MCF 10A (cell line): ENCODE measurements at regions not wholly inside any gene's neighbourhood (a gene's known extent, or its start where the extent isn't known, plus 50 kb on each side); places are given as distances from the start of the nearest gene placed in this dataset.

Source experiments
- BruUV-seq: library from RNA; stranded (reverse); fragments of 400-500 nt; replicated peaks from 2 replicates; lab custom pipeline; 2021; lab: Mats Ljungman, UMichigan
- CTCF ChIA-PET: fragments of 300-600 bp; sonication (Branson Sonifier 250); formaldehyde crosslinking; extraction: SDS; loops from one replicate; lab custom pipeline; 2021; ENCODE audit warnings: antibody characterized with exemption, inconsistent platforms; lab: Yijun Ruan, JAX
- POLR2A ChIA-PET: fragments of 300-600, 350-650 bp; sonication (Branson Sonifier 250); formaldehyde crosslinking; extraction: SDS; loops from one replicate; lab custom pipeline; 2020; ENCODE audit warnings: antibody characterized with exemption, inconsistent platforms; lab: Yijun Ruan, JAX
- DNase-seq: peaks from one replicate; pipeline ENCODE4 v3.0.0-alpha.2; 2018; ENCODE audit not compliant: unreplicated experiment
- H3K27ac Mint-ChIP-seq: one replicate; pipeline ENCODE4 v1.8.0; 2022; ENCODE audit warnings: mild to moderate bottlenecking, low read depth, mixed read lengths; ENCODE audit not compliant: unreplicated experiment
- H3K27me3 Mint-ChIP-seq: one replicate; pipeline ENCODE4 v1.8.0; 2022; ENCODE audit warnings: mixed read lengths; ENCODE audit not compliant: insufficient read depth, unreplicated experiment
- H3K36me3 Mint-ChIP-seq: one replicate; pipeline ENCODE4 v1.8.0; 2022; ENCODE audit warnings: mild to moderate bottlenecking, moderate library complexity, mixed read lengths; ENCODE audit not compliant: insufficient read depth, unreplicated experiment
- H3K4me1 Mint-ChIP-seq: one replicate; pipeline ENCODE4 v1.8.0; 2022; ENCODE audit warnings: mixed read lengths; ENCODE audit not compliant: insufficient read depth, unreplicated experiment
- H3K4me3 Mint-ChIP-seq: one replicate; pipeline ENCODE4 v1.8.0; 2022; ENCODE audit warnings: mild to moderate bottlenecking, moderate library complexity, mixed read lengths; ENCODE audit not compliant: unreplicated experiment
- H3K9me3 Mint-ChIP-seq: one replicate; pipeline ENCODE4 v1.8.0; 2022; ENCODE audit warnings: mixed read lengths; ENCODE audit not compliant: unreplicated experiment
- CTCF ChIP-seq: fragments of 200-600 bp; IDR thresholded peaks from one replicate; pipeline ENCODE4 v1.8.0; 2022; ENCODE audit warnings: antibody characterized with exemption, mild to moderate bottlenecking; ENCODE audit not compliant: unreplicated experiment
- intact Hi-C: fragments of 100-400 bp; cut with micrococcal nuclease; formaldehyde crosslinking; loops from 2 replicates; pipeline ENCODE4 v1.14.1; 2022

GRCh38 chr11:91791171-91791468 is 433.5 kb upstream of the FAT3 start:
- intact Hi-C loops = no loop called here
- no peak for DNase-seq
- ChIA-PET POLR2A (no interaction called here), CTCF (no interaction called here)
- H3K27me3 Mint-ChIP-seq = no peaks in the 10 kb centered on the region
- H3K9me3 Mint-ChIP-seq = no peaks in the 10 kb centered on the region
- no TSS peak for BruUV-seq
- no peaks in the 10 kb centered on the region for H3K36me3 Mint-ChIP-seq
- no peak for TF ChIP-seq CTCF
- peaks cover 4% of the 10 kb centered on the region for H3K4me1 Mint-ChIP-seq
- no peak overlapping the region for H3K27ac Mint-ChIP-seq
- no peak overlapping the region for H3K4me3 Mint-ChIP-seq

DNA sequence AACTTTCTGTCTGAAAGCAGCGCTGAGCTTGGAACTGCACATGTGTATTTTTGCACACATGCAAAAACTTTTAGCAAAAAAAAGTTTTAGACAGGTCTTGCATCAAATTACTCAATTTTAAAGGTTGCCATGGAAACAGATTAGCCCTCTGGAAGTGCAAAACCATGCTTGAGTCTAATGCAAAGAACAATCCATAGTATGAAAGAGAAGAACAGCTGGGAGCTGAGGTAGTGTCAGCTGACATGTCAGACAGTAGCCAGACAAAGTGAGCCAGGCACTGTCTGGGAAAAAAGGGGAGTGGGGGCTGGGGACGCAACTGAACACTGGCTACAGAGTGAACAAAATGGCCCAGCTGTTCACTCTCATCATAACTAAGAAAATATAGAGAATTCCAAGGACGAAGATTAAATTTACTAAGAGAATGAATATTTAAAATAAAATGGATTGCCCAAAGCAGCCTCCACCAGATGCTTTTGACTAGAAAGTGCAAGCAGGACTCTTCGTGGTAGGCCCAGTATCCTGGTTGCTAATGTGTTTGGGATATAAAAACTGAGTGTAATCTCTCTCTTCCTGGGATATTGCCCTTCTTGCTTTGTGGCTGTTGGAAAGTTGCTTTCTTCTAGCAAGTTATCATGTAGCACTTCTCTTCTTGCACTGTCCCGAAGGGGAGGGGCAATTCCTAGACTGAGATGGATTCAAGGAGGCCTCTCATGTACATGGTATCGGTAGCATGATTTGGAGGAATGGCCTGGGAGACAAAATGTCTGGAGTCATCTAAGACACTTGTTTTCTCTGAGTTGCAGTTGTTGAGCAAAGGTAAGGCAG is 434.1 kb upstream of the FAT3 start:
- Mint-ChIP-seq H3K27me3 (no peaks in the 10 kb centered on the region), H3K9me3 (no peaks in the 10 kb centered on the region), H3K4me3 (no peak overlapping the region), H3K27ac (no peak overlapping the region), H3K36me3 (no peaks in the 10 kb centered on the region), H3K4me1 (peaks cover 6% of the 10 kb centered on the region)
- ChIA-PET CTCF (interaction anchor here (0.7 kb wide), 2 partner anchors 11 to 30 kb away, joined by 3 read pairs; no protein-coding TSS in a partner anchor), POLR2A (no interaction called here)
- TF ChIP-seq CTCF = no peak
- intact Hi-C loops = no loop called here
- DNase-seq = no peak
- BruUV-seq = no TSS peak

DNA sequence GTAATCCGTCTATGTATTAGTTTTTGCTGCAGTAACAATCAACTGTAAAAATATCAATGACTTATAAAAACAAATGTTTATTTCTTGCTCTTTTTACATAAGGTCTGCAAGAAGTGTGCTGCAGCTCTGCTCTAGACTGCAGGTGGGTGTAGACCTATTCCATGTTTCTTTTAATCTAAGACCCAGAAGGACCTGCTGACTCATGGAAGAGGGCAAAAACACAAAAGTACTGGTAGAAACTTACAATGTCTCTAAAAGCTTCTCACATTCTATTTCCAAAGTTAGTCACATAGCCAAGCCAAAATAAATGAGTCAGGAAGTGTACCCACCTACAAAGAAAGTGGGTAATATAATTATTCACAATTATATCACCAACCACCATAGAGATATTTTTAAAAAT is 435.9 kb upstream of the FAT3 start:
- TF ChIP-seq CTCF = no peak
- DNase-seq = no peak
- H3K9me3 Mint-ChIP-seq = peaks cover 2% of the 10 kb centered on the region
- ChIA-PET POLR2A (no interaction called here), CTCF (no interaction called here)
- BruUV-seq = no TSS peak
- intact Hi-C loops = no loop called here
- no peaks in the 10 kb centered on the region for H3K27me3 Mint-ChIP-seq
- no peaks in the 10 kb centered on the region for H3K36me3 Mint-ChIP-seq
- H3K4me3 Mint-ChIP-seq = no peak overlapping the region
- peaks cover 6% of the 10 kb centered on the region for H3K4me1 Mint-ChIP-seq
- no peak overlapping the region for H3K27ac Mint-ChIP-seq

- no TSS peak for BruUV-seq
- CTCF ChIA-PET = interaction anchor here (0.6 kb wide), 1 partner anchor 9 kb away, joined by 3 read pairs; no protein-coding TSS in a partner anchor
Measured at GRCh38 chr11:91786097-91786496, 438.5 kb upstream of the FAT3 start.

More at GRCh38 chr11:91786097-91786496, 438.5 kb upstream of the FAT3 start:
- Mint-ChIP-seq H3K36me3 (no peaks in the 10 kb centered on the region), H3K4me3 (no peak overlapping the region), H3K27me3 (no peaks in the 10 kb centered on the region), H3K9me3 (peaks cover 9% of the 10 kb centered on the region), H3K4me1 (peaks cover 6% of the 10 kb centered on the region), H3K27ac (no peak overlapping the region)
- no peak for TF ChIP-seq CTCF
- intact Hi-C loops = no loop called here
- POLR2A ChIA-PET = no interaction called here
- DNase-seq = no peak
